Thoracic aorta (tissue), 2 donors: ENCODE measurements at regions not wholly inside any gene's neighbourhood (a gene's known extent, or its start where the extent isn't known, plus 50 kb on each side); places are given as distances from the start of the nearest gene placed in this dataset.

Source experiments
- ATAC-seq: fragments of 150-250 bp; one replicate; pipeline ENCODE4 v1.8.0; 2017; ENCODE audit warnings: low read depth; ENCODE audit not compliant: insufficient number of reproducible peaks, low FRiP score
- DNase-seq: peaks from one replicate; pipeline ENCODE4 v3.0.0-alpha.2; 2020; ENCODE audit warnings: low spot score
- H3K27ac ChIP-seq, 2 donors: fragments of 200-600 bp; sonication (generic); 1 replicate in 1 of 2; 2 replicates in 1 of 2; pipeline ENCODE4 v1.5.1; 2016; ENCODE audit warnings: mild to moderate bottlenecking in 2 of 2, moderate library complexity in 2 of 2
- H3K27me3 ChIP-seq: fragments of 200-600 bp; sonication (generic); replicated peaks from 2 replicates; pipeline ENCODE4 v1.6.0; 2016; ENCODE audit warnings: mild to moderate bottlenecking; ENCODE audit not compliant: insufficient read depth
- H3K36me3 ChIP-seq: fragments of 200-600 bp; sonication (generic); one replicate; pipeline ENCODE4 v1.5.1; 2016
- H3K4me1 ChIP-seq, 2 donors: fragments of 200-600 bp; sonication (generic); 1 replicate in 1 of 2; 2 replicates in 1 of 2; pipeline versions ENCODE4 v1.5.1 to v1.6.0; 2016; ENCODE audit warnings: low read depth in 2 of 2, mild to moderate bottlenecking in 1 of 2; ENCODE audit not compliant: control insufficient read depth in 1 of 2
- H3K4me3 ChIP-seq: fragments of 200-600 bp; sonication (generic); 2 replicates; pipeline ENCODE4 v1.5.1; 2016; ENCODE audit warnings: mild to moderate bottlenecking
- H3K9me3 ChIP-seq: fragments of 200-600 bp; sonication (generic); 2 replicates; pipeline ENCODE4 v1.5.1; 2016
- CTCF ChIP-seq: fragments of 200-600 bp; sonication (generic); IDR thresholded peaks from one replicate; pipeline ENCODE4 v1.5.1; 2019; ENCODE audit warnings: antibody characterized with exemption

DNA sequence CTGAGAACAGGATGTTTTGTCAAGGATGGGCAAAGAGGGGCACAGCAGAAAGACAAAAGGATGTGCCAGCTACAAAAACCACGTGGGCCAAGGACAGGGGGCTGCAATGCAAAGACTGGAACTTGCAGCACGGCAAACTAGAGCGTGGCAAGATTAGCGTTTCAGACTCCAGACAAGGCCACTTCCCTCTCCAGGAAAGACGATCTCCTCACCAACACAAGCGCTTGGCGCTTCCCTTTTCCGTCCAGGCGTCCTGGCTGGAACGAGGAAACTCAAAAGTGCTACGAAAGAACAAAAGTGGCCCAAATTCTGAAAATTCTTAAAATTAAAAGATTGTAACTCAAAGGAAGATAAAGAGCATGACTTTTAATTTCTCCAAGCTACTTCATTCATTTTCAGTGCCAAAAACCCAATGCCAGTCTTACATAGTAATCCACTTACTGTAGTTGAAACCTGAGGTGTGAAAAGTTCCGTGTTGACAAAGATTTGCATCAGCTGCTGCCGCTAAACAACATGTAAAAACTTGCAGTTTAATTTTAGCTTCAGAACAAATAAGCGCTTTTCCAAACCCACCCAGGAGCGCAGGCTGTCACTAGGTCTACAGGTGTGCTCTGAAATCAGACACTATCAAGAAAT is 207.1 kb upstream of the RREB1 start:
- Histone ChIP-seq H3K27me3 (no peaks in the 10 kb centered on the region), H3K9me3 (no peaks in the 10 kb centered on the region), H3K27ac (no peak overlapping the region), H3K4me3 (no peak overlapping the region), H3K36me3 (no peaks in the 10 kb centered on the region), H3K4me1 (no peaks in the 10 kb centered on the region)
- DNase-seq (no peak), ATAC-seq (no peak)
- TF ChIP-seq CTCF: no peak

GRCh38 chr6:6901205-6901719 is 206.5 kb upstream of the RREB1 start:
- no peak overlapping the region for H3K27ac ChIP-seq
- H3K27me3 ChIP-seq: no peaks in the 10 kb centered on the region
- no peak for ATAC-seq
- H3K9me3 ChIP-seq: no peaks in the 10 kb centered on the region
- H3K4me3 ChIP-seq: no peak overlapping the region
- no peaks in the 10 kb centered on the region for H3K4me1 ChIP-seq
- H3K36me3 ChIP-seq: no peaks in the 10 kb centered on the region
- no peak for TF ChIP-seq CTCF
- no peak for DNase-seq

GRCh38 chr6:6901945-6902344 is 205.8 kb upstream of the RREB1 start:
- DNase-seq (no peak), ATAC-seq (no peak)
- H3K4me1 ChIP-seq: no peaks in the 10 kb centered on the region
- TF ChIP-seq CTCF: no peak
- H3K9me3 ChIP-seq: no peaks in the 10 kb centered on the region
- H3K27me3 ChIP-seq: no peaks in the 10 kb centered on the region
- H3K4me3 ChIP-seq: no peak overlapping the region
- no peaks in the 10 kb centered on the region for H3K36me3 ChIP-seq
- no peak overlapping the region for H3K27ac ChIP-seq

GRCh38 chr6:6905961-6906518 is 201.7 kb upstream of the RREB1 start:
- ATAC-seq: no peak

More at GRCh38 chr6:6905961-6906518, 201.7 kb upstream of the RREB1 start:
- TF ChIP-seq CTCF: no peak
- H3K9me3 ChIP-seq: no peaks in the 10 kb centered on the region
- DNase-seq: no peak
- H3K4me3 ChIP-seq: no peak overlapping the region
- H3K36me3 ChIP-seq: no peaks in the 10 kb centered on the region
- no peak overlapping the region for H3K27ac ChIP-seq
- H3K27me3 ChIP-seq: no peaks in the 10 kb centered on the region
- no peaks in the 10 kb centered on the region for H3K4me1 ChIP-seq
